ENCODE measurements at regions not wholly inside any gene's neighbourhood (a gene's known extent, or its start where the extent isn't known, plus 50 kb on each side); places are given as distances from the start of the nearest gene placed in this dataset.

DNA sequence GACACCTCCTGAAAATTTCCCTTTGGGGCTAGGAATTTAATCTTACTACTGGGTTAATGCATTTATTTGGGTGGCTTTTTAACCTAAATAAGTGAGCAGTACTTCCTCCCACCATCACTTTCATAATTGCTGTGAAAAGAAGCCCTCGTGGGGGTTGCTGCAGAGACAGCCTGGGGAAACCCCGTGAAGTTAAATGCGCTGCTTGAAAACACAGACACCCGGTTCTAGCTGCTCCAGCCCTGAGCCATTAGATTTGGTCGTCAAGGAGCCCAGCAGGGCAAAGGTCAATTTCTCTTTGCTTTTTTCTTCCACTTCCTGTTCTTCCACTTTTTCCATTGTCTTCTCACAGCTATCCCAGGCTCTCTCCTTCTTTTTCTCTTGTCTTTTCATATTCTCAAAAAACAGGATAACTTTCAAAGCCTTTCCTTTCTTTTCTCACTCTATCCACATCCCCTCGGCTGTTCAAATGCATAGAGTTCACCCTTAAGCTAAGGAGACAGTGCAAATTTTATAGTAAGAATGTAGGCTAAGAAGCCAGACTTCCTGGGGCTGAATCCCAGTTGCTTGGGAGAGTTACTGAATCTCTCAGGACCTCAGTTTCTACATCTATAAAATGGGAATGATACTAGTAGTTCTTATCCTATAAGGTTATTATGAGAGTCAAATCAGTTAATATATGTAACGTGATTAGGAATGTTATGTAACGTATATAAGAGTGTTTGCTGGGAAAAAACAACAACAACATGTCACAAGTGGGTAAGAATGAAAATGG lies 91.5 kb upstream of the ZNF827 start:
- H3K36me3 ChIP-seq (ENCODE audit: control insufficient read depth in 2 of 2, insufficient read depth in 1 of 2, low read length in 2 of 2) = no peaks in the 10 kb centered on the region
- CTCF ChIA-PET = interaction anchor here (0.6 kb wide), 1 partner anchor 456 kb away, joined by 3 read pairs; no protein-coding TSS in a partner anchor
- H3K4me1 ChIP-seq (ENCODE audit: control insufficient read depth, insufficient read depth, low read length) = no peaks in the 10 kb centered on the region
- no peak overlapping the region for H3K27ac ChIP-seq (ENCODE audit: extremely low read depth, low read depth, low read length)
- H3K4me3 ChIP-seq (ENCODE audit: low read depth, low read length) = no peak overlapping the region
- H3K9me3 ChIP-seq (ENCODE audit: control insufficient read depth, insufficient read depth, low read depth, low read length) = no peaks in the 10 kb centered on the region
- POLR2A ChIA-PET = no interaction called here
- TF ChIP-seq ZNF311 (tag by site-specific recombination; IDR thresholded peaks at IDR 0.05; ENCODE audit: borderline replicate concordance) (no peak), ZNF776 (tag by site-specific recombination; IDR thresholded peaks at IDR 0.05; ENCODE audit: borderline replicate concordance) (no peak), ZNF404 (tag by site-specific recombination; IDR thresholded peaks at IDR 0.05) (no peak), WT1 (tag by site-specific recombination; IDR thresholded peaks at IDR 0.05) (no peak)

DNA sequence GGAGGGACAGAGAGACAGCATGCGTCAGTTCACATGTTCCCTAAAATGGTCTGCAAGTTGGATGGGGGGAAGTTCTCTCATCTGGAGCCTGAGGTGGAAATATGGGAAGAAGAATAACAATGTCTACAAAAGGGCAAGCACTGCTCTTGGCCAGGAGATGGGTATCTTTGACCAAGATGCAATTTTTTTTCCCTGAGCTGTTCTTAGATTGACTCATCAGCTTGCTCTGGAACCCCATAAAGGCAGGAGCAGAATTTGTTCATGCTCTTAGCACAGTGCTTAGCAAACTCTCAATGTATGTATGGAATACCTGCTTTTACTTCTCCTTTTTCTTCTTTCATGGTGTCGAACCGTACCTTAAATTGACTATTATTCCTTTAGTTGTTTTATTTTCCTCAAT lies 90.5 kb upstream of the ZNF827 start:
- TF ChIP-seq SALL2 (tag by site-specific recombination; IDR thresholded peaks at IDR 0.05; ENCODE audit: borderline replicate concordance) (no peak), ZNF174 (tag by site-specific recombination; IDR thresholded peaks at IDR 0.05) (no peak), ZNF549 (tag by site-specific recombination; IDR thresholded peaks at IDR 0.05) (no peak)
- TF ChIP-seq, protein P1, sequence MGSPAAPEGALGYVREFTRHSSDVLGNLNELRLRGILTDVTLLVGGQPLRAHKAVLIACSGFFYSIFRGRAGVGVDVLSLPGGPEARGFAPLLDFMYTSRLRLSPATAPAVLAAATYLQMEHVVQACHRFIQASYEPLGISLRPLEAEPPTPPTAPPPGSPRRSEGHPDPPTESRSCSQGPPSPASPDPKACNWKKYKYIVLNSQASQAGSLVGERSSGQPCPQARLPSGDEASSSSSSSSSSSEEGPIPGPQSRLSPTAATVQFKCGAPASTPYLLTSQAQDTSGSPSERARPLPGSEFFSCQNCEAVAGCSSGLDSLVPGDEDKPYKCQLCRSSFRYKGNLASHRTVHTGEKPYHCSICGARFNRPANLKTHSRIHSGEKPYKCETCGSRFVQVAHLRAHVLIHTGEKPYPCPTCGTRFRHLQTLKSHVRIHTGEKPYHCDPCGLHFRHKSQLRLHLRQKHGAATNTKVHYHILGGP (tag by site-specific recombination; IDR thresholded peaks at IDR 0.05) = no peak
- TF ChIP-seq, protein P2, sequence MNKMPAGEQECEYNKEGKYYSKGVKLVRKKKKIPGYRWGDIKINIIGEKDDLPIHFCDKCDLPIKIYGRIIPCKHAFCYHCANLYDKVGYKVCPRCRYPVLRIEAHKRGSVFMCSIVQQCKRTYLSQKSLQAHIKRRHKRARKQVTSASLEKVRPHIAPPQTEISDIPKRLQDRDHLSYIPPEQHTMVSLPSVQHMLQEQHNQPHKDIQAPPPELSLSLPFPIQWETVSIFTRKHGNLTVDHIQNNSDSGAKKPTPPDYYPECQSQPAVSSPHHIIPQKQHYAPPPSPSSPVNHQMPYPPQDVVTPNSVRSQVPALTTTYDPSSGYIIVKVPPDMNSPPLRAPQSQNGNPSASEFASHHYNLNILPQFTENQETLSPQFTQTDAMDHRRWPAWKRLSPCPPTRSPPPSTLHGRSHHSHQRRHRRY (tag by site-specific recombination; IDR thresholded peaks at IDR 0.05) = no peak
- H3K9me3 ChIP-seq (ENCODE audit: control insufficient read depth, insufficient read depth, low read depth, low read length) = no peaks in the 10 kb centered on the region
- H3K4me1 ChIP-seq (ENCODE audit: control insufficient read depth, insufficient read depth, low read length) = no peaks in the 10 kb centered on the region
- POLR2A ChIA-PET = no interaction called here
- no peak overlapping the region for H3K4me3 ChIP-seq (ENCODE audit: low read depth, low read length)
- no peak overlapping the region for H3K27ac ChIP-seq (ENCODE audit: extremely low read depth, low read depth, low read length)
- CTCF ChIA-PET = no interaction called here
- H3K36me3 ChIP-seq (ENCODE audit: control insufficient read depth in 2 of 2, insufficient read depth in 1 of 2, low read length in 2 of 2) = no peaks in the 10 kb centered on the region

- TF ChIP-seq GLI2 (tag by site-specific recombination; IDR thresholded peaks at IDR 0.05; ENCODE audit: borderline replicate concordance, low read depth) (no peak), ZBTB1 (tag by site-specific recombination; IDR thresholded peaks at IDR 0.05) (no peak), YY2 (tag by site-specific recombination; IDR thresholded peaks at IDR 0.05) (no peak), ZNF510 (tag by site-specific recombination; IDR thresholded peaks at IDR 0.05; ENCODE audit: insufficient replicate concordance) (no peak), ZNF629 (tag by site-specific recombination; IDR thresholded peaks at IDR 0.05) (no peak), ZBTB10 (tag by site-specific recombination; IDR thresholded peaks at IDR 0.05) (no peak), ZNF248 (tag by site-specific recombination; IDR thresholded peaks at IDR 0.05) (no peak)
- H3K36me3 ChIP-seq (ENCODE audit: control insufficient read depth in 2 of 2, insufficient read depth in 1 of 2, low read length in 2 of 2) = no peaks in the 10 kb centered on the region
- H3K4me3 ChIP-seq (ENCODE audit: low read depth, low read length) = no peak overlapping the region
- H3K4me1 ChIP-seq (ENCODE audit: control insufficient read depth, insufficient read depth, low read length) = no peaks in the 10 kb centered on the region
- H3K27ac ChIP-seq (ENCODE audit: extremely low read depth, low read depth, low read length) = no peak overlapping the region
- no peaks in the 10 kb centered on the region for H3K9me3 ChIP-seq (ENCODE audit: control insufficient read depth, insufficient read depth, low read depth, low read length)
- ChIA-PET POLR2A (no interaction called here), CTCF (no interaction called here)
Measured at GRCh38 chr4:146027761-146028160, 89.1 kb upstream of the ZNF827 start.

Measured in HEK293 (cell line).